ENCODE measurements at regions not wholly inside any gene's neighbourhood (a gene's known extent, or its start where the extent isn't known, plus 50 kb on each side); places are given as distances from the start of the nearest gene placed in this dataset.
"Not testable (repeated sequence)": the region's sequence is repeated elsewhere in the genome, so short reads cannot be mapped to it uniquely, and the experiment has no call there.

DNA sequence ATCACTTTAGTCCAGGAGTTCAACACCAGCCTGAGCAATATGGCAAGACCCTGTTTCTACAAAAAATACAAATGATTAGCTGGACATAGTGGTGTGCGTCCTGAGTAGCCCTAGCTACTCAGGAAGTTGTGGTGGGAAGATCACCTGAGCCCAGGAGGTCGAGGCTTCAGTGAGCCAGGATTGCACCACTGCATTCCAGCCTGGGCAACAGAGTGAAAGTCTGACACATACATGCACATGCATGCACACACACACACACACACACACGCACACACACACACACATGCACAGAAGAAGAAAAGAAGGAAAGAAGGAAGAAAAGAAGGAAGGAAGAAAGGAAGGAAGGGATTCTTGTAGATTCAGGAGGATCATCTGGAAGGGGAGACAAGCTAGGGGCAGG, 104.4 kb upstream of the USP25 start:
- 78 to 90% methylated on average over 3 of the region's 3 CpGs for WGBS, 2 experiments (ENCODE audit: low coverage in 1 of 2, low lambda C conversion rate in 2 of 2, missing lambda C conversion rate in 2 of 2)
- H4K20me1 ChIP-seq (ENCODE audit: insufficient read depth) = no peaks in the 10 kb centered on the region
- H3K4me1 ChIP-seq (ENCODE audit: insufficient read depth) = no peaks in the 10 kb centered on the region
- H3K79me2 ChIP-seq (ENCODE audit: insufficient read depth) = no peaks in the 10 kb centered on the region
- no peaks in the 10 kb centered on the region for H3F3A ChIP-seq (ENCODE audit: insufficient read depth)
- H3K27me3 ChIP-seq (replicated peaks; ENCODE audit: insufficient read depth) = no peaks in the 10 kb centered on the region
- 0 out of 2 replicates have a peak, but pooled peaks cover 3% of the 10 kb centered on the region for H3K9me2 ChIP-seq (ENCODE audit: insufficient read depth)
- H3K36me3 ChIP-seq (ENCODE audit: low read depth) = no peaks in the 10 kb centered on the region
- no peak for DNase-seq
- no peak overlapping the region for H3K9ac ChIP-seq
- in situ Hi-C loops (cut with MboI) = no loop called here
- no peak overlapping the region for H3K27ac ChIP-seq
- no peak for TF ChIP-seq EZH2phosphoT487 (IDR thresholded peaks at IDR 0.05; ENCODE audit: insufficient read depth, low read depth)
- TF ChIP-seq EZH2 (IDR thresholded peaks at IDR 0.05; ENCODE audit: insufficient read depth, poor library complexity, severe bottlenecking) = no peak
- H3K9me3 ChIP-seq (ENCODE audit: low read depth) = no peaks in the 10 kb centered on the region
- H2AFZ ChIP-seq = no peak overlapping the region
- no peak overlapping the region for H3K4me3 ChIP-seq
- no peak overlapping the region for H3K4me2 ChIP-seq (ENCODE audit: unreplicated experiment)

DNA sequence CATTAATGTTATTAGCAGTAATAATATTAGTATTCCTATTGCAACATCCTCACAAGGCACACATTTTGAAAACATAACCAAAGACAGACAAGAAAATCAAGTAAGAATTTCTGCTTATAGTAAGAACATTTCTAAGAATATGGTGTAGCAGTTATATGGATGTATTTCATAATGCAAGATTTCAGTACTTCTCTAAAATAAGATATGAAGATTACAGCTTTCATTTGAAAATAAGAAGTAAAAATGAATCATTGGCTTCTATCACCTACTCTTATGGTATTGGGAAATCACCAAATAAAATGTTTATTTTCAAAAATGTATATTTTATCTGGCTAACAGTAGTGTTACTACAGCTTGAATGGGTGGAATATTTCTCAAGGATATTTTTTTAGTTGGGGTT, 103.8 kb upstream of the USP25 start:
- in situ Hi-C loops (cut with MboI) = no loop called here
- Histone ChIP-seq H3K27me3 (replicated peaks; ENCODE audit: insufficient read depth) (no peaks in the 10 kb centered on the region), H3K27ac (no peak overlapping the region), H3K9ac (no peak overlapping the region), H4K20me1 (ENCODE audit: insufficient read depth) (no peaks in the 10 kb centered on the region), H3K36me3 (ENCODE audit: low read depth) (no peaks in the 10 kb centered on the region), H3K9me3 (ENCODE audit: low read depth) (no peaks in the 10 kb centered on the region), H3K4me1 (ENCODE audit: insufficient read depth) (no peaks in the 10 kb centered on the region), H3K4me3 (no peak overlapping the region), H3K4me2 (ENCODE audit: unreplicated experiment) (no peak overlapping the region), H3K79me2 (ENCODE audit: insufficient read depth) (no peaks in the 10 kb centered on the region), H2AFZ (no peak overlapping the region), H3F3A (ENCODE audit: insufficient read depth) (no peaks in the 10 kb centered on the region), H3K9me2 (ENCODE audit: insufficient read depth) (no peaks in the 10 kb centered on the region)
- no peak for DNase-seq
- no peak for TF ChIP-seq EZH2phosphoT487 (IDR thresholded peaks at IDR 0.05; ENCODE audit: insufficient read depth, low read depth)
- TF ChIP-seq EZH2 (IDR thresholded peaks at IDR 0.05; ENCODE audit: insufficient read depth, poor library complexity, severe bottlenecking) = no peak

DNA sequence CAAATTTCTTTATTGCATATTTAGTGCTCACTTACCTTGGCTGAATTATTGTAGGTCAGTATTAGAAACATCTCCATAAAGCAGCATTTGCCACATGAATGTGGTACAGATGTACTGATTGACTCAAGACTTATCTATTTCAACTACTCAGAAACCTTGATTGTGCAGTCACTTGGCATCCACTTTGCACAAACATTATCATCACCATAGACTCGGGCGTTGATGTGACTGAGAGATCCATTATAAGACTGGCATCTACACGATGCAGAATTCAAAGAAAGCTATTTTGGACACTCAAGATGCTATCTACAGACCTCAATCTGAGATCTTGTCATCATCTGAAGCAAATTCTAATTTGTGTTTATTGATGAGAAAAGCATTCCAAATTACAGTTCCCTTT, 102.8 kb upstream of the USP25 start:
- no peak for DNase-seq
- H3K9me2 ChIP-seq (ENCODE audit: insufficient read depth) = no peaks in the 10 kb centered on the region
- no peak overlapping the region for H2AFZ ChIP-seq
- H3K27ac ChIP-seq = no peak overlapping the region
- no peaks in the 10 kb centered on the region for H3K79me2 ChIP-seq (ENCODE audit: insufficient read depth)
- no peak overlapping the region for H3K9ac ChIP-seq
- no peaks in the 10 kb centered on the region for H3K27me3 ChIP-seq (replicated peaks; ENCODE audit: insufficient read depth)
- H3K4me3 ChIP-seq = no peak overlapping the region
- H3K9me3 ChIP-seq (ENCODE audit: low read depth) = no peaks in the 10 kb centered on the region
- WGBS, 2 experiments (ENCODE audit: low coverage in 1 of 2, low lambda C conversion rate in 2 of 2, missing lambda C conversion rate in 2 of 2) = 74 to 77% methylated on average over 3 of the region's 3 CpGs
- H3K36me3 ChIP-seq (ENCODE audit: low read depth) = no peaks in the 10 kb centered on the region
- in situ Hi-C loops (cut with MboI) = no loop called here
- H4K20me1 ChIP-seq (ENCODE audit: insufficient read depth) = no peaks in the 10 kb centered on the region
- no peak for TF ChIP-seq EZH2phosphoT487 (IDR thresholded peaks at IDR 0.05; ENCODE audit: insufficient read depth, low read depth)
- no peak for TF ChIP-seq EZH2 (IDR thresholded peaks at IDR 0.05; ENCODE audit: insufficient read depth, poor library complexity, severe bottlenecking)
- H3K4me1 ChIP-seq (ENCODE audit: insufficient read depth) = peaks cover 6% of the 10 kb centered on the region
- H3F3A ChIP-seq (ENCODE audit: insufficient read depth) = peaks cover 6% of the 10 kb centered on the region; the same call in 1 of the 2 replicates
- H3K4me2 ChIP-seq (ENCODE audit: unreplicated experiment) = no peak overlapping the region

DNA sequence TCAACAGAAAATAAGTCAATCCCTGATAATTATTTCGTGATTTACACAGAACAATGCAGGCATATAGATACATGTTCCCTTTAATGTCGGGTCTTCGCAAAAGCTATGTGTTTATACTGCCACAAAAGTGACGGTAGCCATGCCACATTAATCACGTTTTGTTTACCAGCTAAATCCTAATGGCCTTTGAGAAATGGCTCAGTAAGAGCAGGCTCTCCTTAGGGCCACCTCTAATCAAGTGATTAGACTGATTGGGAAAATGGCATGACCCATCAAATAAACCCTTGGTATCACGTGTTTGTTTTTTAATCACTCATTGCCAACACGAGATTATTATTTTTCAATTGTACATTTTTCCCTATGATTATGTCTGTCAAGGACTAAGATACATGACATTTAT, 102.0 kb upstream of the USP25 start:
- no peak for TF ChIP-seq EZH2phosphoT487 (IDR thresholded peaks at IDR 0.05; ENCODE audit: insufficient read depth, low read depth)
- TF ChIP-seq EZH2 (IDR thresholded peaks at IDR 0.05; ENCODE audit: insufficient read depth, poor library complexity, severe bottlenecking) = no peak
- Histone ChIP-seq H3K9ac (no peak overlapping the region), H3K27me3 (replicated peaks; ENCODE audit: insufficient read depth) (no peaks in the 10 kb centered on the region), H3K79me2 (ENCODE audit: insufficient read depth) (no peaks in the 10 kb centered on the region), H3K4me1 (ENCODE audit: insufficient read depth) (peaks cover 6% of the 10 kb centered on the region), H3K9me2 (ENCODE audit: insufficient read depth) (no peaks in the 10 kb centered on the region), H4K20me1 (ENCODE audit: insufficient read depth) (no peaks in the 10 kb centered on the region), H3K4me2 (ENCODE audit: unreplicated experiment) (no peak overlapping the region), H2AFZ (no peak overlapping the region), H3K36me3 (ENCODE audit: low read depth) (no peaks in the 10 kb centered on the region), H3K27ac (no peak overlapping the region), H3K9me3 (ENCODE audit: low read depth) (no peaks in the 10 kb centered on the region), H3K4me3 (no peak overlapping the region), H3F3A (ENCODE audit: insufficient read depth) (peaks cover 6% of the 10 kb centered on the region; the same call in 1 of the 2 replicates)
- WGBS, 2 experiments (ENCODE audit: low coverage in 1 of 2, low lambda C conversion rate in 2 of 2, missing lambda C conversion rate in 2 of 2) = 56 to 59% methylated on average over 7 of the region's 7 CpGs
- no peak for DNase-seq
- in situ Hi-C loops (cut with MboI) = no loop called here

DNA sequence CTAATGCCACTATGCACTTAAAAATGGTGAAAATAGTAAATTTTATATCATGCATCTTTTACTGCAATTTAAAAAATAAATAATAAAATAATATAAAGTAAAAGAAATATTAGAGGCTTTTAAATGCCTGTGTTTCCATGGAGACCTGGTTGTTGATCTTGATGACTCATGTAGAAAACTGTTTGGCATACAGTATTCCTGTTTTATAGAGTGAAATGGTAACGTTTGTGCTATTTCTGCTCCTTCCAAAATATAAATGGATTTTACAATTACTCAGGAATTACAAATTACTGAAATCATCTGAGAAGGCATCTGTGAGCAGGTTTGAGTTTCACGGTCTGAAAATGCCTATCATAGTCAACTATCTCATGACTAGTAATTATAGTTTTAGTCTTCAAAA, 98.4 kb upstream of the USP25 start:
- peak overlapping the region; percentile 54 for H3K27ac ChIP-seq
- no peak for TF ChIP-seq EZH2phosphoT487 (IDR thresholded peaks at IDR 0.05; ENCODE audit: insufficient read depth, low read depth)
- TF ChIP-seq EZH2 (IDR thresholded peaks at IDR 0.05; ENCODE audit: insufficient read depth, poor library complexity, severe bottlenecking) = no peak
- DNase-seq = peak; percentile 90
- no peak overlapping the region for H3K4me3 ChIP-seq
- H3F3A ChIP-seq (ENCODE audit: insufficient read depth) = peaks cover 6% of the 10 kb centered on the region; the same call in 1 of the 2 replicates
- H4K20me1 ChIP-seq (ENCODE audit: insufficient read depth) = no peaks in the 10 kb centered on the region
- peak overlapping the region; percentile 17 for H3K4me2 ChIP-seq (ENCODE audit: unreplicated experiment)
- no peaks in the 10 kb centered on the region for H3K36me3 ChIP-seq (ENCODE audit: low read depth)
- no peaks in the 10 kb centered on the region for H3K9me3 ChIP-seq (ENCODE audit: low read depth)
- peak overlapping the region; percentile 31; the same call in 1 of the 2 replicates for H3K9ac ChIP-seq
- no peak overlapping the region for H2AFZ ChIP-seq
- no peaks in the 10 kb centered on the region for H3K79me2 ChIP-seq (ENCODE audit: insufficient read depth)
- peaks cover 6% of the 10 kb centered on the region for H3K4me1 ChIP-seq (ENCODE audit: insufficient read depth)
- 0 to 4% methylated on average over 2 of the region's 2 CpGs for WGBS, 2 experiments (ENCODE audit: low coverage in 1 of 2, low lambda C conversion rate in 2 of 2, missing lambda C conversion rate in 2 of 2)
- H3K27me3 ChIP-seq (replicated peaks; ENCODE audit: insufficient read depth) = no peaks in the 10 kb centered on the region
- no peaks in the 10 kb centered on the region for H3K9me2 ChIP-seq (ENCODE audit: insufficient read depth)
- in situ Hi-C loops (cut with MboI) = no loop called here

DNA sequence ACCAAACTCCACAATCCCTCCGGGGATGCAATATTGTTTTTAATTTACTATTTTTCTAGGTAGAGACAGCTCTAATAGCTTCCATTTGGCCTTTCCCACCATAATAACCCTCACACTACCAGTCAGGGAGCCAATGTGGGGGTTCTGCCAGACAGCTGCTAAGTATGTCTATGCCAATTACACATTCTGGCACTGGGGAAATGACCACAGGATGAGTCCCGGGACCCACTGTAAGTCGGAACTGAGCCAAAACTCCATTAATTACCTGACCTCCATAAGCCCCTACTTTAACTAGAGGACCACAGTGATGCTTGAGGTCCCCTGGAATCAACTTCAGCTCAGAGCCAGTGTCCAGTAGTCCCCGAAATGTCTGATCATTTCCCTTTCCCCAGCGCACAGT, 95.2 kb upstream of the USP25 start:
- H3K79me2 ChIP-seq (ENCODE audit: insufficient read depth); H3F3A ChIP-seq (ENCODE audit: insufficient read depth); H3K27ac ChIP-seq; H3K4me2 ChIP-seq (ENCODE audit: unreplicated experiment); H3K27me3 ChIP-seq (replicated peaks; ENCODE audit: insufficient read depth); H3K9ac ChIP-seq; H3K9me3 ChIP-seq (ENCODE audit: low read depth); H3K9me2 ChIP-seq (ENCODE audit: insufficient read depth); H3K36me3 ChIP-seq (ENCODE audit: low read depth); H2AFZ ChIP-seq; H3K4me3 ChIP-seq; H4K20me1 ChIP-seq (ENCODE audit: insufficient read depth); in situ Hi-C loops (cut with MboI); DNase-seq; H3K4me1 ChIP-seq (ENCODE audit: insufficient read depth): not testable (repeated sequence)
- 60 to 71% methylated on average over 5 of the region's 5 CpGs for WGBS, 2 experiments (ENCODE audit: low coverage in 1 of 2, low lambda C conversion rate in 2 of 2, missing lambda C conversion rate in 2 of 2)
